HG02840 (cell line): ENCODE measurements at regions not wholly inside any gene's neighbourhood (a gene's known extent, or its start where the extent isn't known, plus 50 kb on each side); places are given as distances from the start of the nearest gene placed in this dataset.

Experiments used
- ATAC-seq: cut with Tn5 transposase; IDR thresholded peaks from one replicate; pipeline ENCODE4 v1.9.1; 2021; ENCODE audit warnings: mild to moderate bottlenecking, moderate library complexity, moderate number of reproducible peaks; ENCODE audit not compliant: unreplicated experiment, low FRiP score

DNA sequence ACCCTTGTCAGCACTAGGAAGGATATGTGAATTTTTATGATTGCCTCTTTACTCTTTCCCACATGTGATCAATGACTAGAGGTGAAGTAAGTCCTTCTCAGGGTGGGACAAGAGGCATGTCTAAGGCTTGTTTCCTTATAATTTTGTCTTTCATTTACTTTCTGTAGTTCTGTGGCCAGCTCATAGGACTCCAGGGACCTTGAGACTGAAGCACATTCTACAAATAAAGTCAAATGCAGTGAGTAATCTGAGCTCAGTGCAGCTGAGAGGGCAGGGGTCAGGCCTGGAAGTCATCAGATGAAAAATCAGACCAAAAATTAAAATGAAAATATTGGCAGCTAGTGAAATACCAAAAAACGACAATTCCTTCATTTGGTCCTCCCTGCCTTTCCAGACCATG is 424.7 kb upstream of the THBS1 start:
- no peak for ATAC-seq

GRCh38 chr15:39156646-39157250 is 424.1 kb upstream of the THBS1 start:
- ATAC-seq = no peak

DNA sequence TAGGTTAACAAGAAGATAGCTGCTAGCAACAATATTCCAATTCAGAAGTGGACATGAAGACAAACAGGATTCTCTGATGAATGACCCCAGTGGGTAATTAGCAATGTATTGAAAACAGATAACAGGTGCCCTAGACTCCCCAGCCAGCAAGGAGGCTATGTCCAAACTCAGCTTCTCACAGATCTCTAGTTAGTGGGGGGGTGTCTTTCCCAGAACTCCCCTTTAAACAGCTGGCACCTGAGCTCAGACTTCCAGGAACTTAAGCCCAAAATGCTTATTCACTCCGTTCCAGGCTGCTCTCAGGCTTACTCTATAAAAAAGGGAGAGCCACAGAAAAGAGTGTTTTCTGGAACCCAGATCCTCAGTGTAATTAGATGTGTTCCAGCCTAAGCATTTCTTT is 423.0 kb upstream of the THBS1 start:
- ATAC-seq = no peak

GRCh38 chr15:39159833-39160232 is 421.0 kb upstream of the THBS1 start:
- no peak for ATAC-seq

GRCh38 chr15:39161096-39161495 is 419.8 kb upstream of the THBS1 start:
- no peak for ATAC-seq

GRCh38 chr15:39165020-39165706 is 415.7 kb upstream of the THBS1 start:
- ATAC-seq = no peak

DNA sequence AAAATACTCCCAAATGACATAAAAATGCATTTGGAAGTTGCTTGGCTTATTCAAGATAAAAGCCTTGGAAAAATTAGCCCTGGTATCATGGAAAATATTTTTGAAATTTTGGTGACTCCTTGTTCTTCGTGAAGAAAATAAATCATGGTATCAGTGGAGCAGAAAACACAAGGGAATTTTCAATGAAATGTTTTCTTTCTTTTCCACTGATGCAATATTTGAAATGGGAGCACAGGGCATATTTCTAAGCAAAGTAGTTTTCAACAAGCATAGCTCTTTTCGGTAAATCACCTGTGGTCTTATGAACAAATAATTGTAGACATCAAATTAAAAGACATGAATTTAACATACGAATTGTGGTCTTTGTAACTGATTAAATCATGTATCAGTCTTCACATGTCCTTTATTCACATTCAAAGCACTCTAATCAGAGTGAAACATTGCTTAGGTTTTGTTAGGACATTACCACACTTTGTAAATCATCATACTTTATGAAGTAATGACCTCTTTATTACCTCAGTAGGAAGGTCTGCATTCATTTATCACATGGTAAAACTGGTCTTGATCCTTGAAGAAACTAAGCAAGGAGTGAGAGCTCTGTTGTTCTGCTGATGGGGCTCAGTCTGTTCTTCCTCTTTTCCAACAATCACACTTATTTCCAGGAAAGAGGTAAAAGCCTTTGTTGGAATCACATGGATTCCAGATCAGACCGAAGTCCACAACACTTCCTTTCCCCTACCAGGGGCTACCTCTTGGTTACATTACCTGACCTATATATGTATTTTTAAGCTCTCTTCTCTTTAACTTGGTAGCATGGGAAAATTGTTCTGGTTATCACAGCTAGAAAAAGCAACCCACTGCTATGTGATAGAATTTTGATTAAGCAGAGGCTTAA is 413.5 kb upstream of the THBS1 start:
- no peak for ATAC-seq

- no peak for ATAC-seq
Observed at GRCh38 chr15:39171944-39172368, 408.9 kb upstream of the THBS1 start.

- no peak for ATAC-seq
Observed at GRCh38 chr15:39172380-39173281, 408.2 kb upstream of the THBS1 start.

DNA sequence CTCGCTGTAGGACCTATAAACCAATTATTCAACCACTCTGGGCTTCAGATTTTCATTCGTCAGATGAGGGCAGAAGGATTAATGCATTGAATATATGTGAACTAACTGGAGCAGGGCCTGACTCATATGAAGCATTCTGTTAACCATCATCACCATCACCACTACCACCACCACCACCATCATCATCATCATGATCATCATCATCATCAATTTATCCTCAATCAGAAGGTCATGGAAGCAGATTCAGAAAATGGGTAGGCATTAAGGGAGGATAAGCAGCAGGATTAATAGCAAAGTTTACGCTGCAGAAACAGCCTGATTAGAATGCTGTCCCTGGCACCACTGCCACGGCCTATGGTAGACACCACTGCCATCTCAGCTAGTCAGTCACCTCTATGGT is 407.5 kb upstream of the THBS1 start:
- ATAC-seq = no peak

DNA sequence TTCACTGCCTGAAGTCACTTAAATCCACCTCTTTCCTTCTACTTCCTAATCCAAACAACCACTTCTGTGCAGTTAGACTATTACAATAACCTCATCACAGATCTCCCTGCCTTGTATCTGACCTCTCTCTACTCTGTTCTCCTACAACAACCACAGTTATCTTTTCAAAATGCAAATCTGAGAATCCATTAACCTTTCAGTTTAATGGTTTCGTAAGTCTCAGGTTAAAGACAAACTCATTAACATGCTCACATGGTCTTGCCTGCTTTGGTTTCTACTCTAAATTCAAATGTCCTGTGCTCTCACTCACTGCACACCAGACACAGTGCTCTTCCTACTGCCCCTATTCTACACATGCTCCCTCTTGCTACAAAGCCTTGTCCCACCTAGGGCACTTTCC is 406.5 kb upstream of the THBS1 start:
- ATAC-seq = no peak

GRCh38 chr15:39176030-39176429 is 404.8 kb upstream of the THBS1 start:
- ATAC-seq = no peak

DNA sequence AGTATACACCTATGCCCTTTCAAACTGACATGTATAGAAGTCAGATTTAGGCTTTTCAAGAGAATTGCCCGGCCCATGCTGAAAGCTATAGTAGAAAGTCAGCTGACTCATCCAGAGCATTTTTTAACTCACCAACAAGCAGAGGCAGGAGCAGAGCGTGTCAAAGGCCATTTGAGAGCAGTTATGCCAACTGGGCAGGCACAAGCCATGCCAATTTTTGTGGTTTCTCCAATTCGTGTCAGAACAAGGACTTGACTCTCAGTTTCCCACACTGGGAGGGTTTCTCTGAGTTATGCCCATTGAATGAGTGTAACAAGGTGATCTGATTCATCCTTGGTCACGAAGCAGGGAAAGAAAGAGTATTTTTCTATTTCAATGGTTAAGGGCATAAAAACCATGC is 403.3 kb upstream of the THBS1 start:
- ATAC-seq = no peak

- ATAC-seq = no peak
Observed at GRCh38 chr15:39180030-39180429, 400.8 kb upstream of the THBS1 start.

- no peak for ATAC-seq
Observed at GRCh38 chr15:39180483-39180933, 400.4 kb upstream of the THBS1 start.

DNA sequence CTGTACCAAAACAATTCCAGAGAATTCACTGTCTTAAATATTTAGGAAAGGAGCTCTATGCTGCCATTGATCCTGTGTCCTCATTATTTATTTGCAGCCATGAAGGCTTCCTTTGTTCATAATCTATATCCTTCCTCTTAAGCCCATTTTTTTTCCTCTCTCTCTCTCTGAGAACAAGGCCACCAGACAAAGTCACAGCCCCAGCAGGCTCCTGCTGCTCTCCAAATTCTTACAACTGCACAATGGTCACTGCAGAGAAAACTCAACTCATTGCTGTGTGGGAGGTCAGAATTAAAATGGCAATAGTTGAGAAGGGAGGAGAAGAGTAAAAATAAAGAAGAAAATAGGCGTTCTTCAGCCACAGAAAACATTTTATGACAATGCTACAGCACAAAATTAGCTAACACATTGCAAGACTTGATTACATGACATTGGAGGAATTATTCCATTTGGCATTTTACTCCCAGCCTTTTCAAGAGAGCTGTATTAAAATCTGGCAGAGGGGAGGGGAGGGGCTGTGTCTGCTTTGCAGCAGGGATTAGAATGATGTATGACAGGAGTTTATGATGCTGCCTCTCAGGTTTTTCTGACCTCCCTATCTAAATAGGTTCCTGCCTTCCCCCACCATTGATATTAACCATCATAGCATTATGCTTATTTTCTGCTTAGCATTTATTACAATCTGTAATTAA is 399.7 kb upstream of the THBS1 start:
- ATAC-seq = no peak

DNA sequence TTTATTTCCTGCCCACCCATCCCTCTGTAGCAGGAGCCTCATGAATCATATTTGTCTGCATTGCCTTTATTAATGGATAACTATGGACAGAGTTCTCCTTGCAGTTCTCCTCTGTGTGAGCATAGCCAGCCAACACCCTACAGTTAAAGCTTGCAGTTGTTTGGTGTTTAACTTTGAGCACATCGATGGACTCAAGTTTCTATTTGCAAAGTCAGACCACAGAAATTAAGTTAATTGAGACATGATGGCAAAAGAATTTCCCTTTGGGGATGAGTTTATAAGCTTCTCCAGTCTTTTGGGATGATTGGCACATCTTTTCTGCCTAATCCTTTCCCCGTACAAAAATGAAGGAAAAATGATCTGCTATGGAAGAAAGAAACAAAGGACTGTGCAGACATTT is 398.9 kb upstream of the THBS1 start:
- no peak for ATAC-seq

GRCh38 chr15:39183164-39183881 is 397.6 kb upstream of the THBS1 start:
- no peak for ATAC-seq

GRCh38 chr15:39184701-39185390 is 396.0 kb upstream of the THBS1 start:
- ATAC-seq = no peak
